Cardiac septum (tissue), 1 donor: ENCODE measurements at regions not wholly inside any gene's neighbourhood (a gene's known extent, or its start where the extent isn't known, plus 50 kb on each side); places are given as distances from the start of the nearest gene placed in this dataset.
"Not testable (repeated sequence)": the region's sequence is repeated elsewhere in the genome, so short reads cannot be mapped to it uniquely, and the experiment has no call there.

ENCODE experiments used
- DNase-seq: peaks from one replicate; pipeline ENCODE4 v3.0.0-alpha.2; 2020; ENCODE audit warnings: low spot score
- intact Hi-C: fragments of 100-400 bp; cut with DNase I; formaldehyde crosslinking; loops from one replicate; pipeline ENCODE4 v1.14.0; 2022
- donor health status: DM: no; HTN: no; CAD: no.

DNA sequence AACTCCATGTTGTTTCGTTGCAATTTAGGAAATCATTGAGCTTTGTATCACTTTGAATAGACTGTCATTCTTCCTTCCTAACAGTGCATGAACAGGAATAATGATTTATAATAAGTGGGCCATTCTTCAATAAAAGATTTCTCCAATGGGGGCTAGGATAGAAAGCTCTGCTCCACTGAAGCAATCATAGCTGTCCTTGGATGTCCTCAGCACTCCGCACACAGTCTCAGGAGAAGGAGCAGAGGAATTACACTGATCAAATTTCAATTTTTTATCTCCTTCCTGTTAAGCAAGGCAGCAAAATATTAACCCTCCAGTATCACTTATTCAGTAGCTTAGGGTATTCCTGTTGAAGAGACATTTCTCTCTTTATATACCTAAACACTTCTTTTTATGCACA is 532.7 kb upstream of the ST8SIA4 start:
- intact Hi-C loops = no loop called here
- no peak for DNase-seq

DNA sequence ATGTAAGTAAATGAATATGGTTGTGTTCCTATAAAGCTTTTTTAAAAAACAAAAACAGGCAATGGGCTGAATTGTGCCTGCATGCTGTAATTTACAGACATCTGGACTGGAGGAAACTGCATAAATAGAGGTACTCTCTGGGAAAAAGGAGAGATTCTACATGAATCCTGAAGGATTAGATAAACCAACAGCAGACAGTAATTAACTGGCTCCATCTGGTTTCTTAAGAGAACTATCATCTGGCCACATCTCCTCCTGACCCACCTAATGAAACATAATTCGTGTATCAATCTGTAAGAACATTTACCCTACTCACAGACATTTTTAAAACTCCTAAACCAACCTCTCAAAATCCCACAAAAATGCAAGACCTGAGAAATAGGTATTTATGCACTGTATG is 528.1 kb upstream of the ST8SIA4 start:
- DNase-seq = no peak
- intact Hi-C loops = no loop called here

DNA sequence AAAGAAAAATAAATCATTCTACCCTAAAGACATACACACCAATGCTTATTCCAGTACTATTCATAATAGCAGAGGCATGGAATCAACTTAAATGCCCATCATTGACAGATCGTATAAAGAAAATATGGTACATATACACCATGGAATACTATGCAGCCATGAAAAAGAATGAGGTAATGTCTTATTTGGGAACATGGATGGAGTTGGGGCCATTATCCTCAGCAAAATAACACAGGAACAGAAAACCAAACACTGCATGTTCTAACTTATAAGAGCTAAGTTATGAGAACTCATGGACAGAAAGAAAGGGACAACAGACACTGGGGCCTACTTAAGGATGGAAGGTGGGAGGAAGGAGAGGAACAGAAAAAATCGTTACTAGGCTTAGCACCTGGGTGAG is 527.5 kb upstream of the ST8SIA4 start:
- intact Hi-C loops = no loop called here

DNA sequence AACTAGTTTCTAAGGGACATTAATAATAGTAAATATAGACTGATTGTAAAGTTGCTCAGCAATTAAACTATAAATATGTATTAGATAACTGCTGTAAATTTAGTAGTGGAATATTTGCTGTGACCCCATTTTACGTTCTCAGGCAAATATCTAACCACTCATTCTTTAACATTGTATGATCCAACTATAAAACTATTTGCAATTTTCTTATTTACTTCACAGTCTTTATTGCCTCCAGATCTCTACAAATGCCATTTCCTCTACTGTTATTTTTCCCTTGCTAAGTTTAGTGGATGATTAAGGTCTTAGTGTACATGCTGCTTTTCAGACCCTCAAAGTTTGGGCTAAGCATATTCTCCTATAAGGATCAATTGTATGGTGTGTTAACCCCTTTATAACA is 526.2 kb upstream of the ST8SIA4 start:
- intact Hi-C loops = no loop called here
- no peak for DNase-seq

More for the DNA sequence above, 527.5 kb upstream of the ST8SIA4 start:
- no peak for DNase-seq

DNA sequence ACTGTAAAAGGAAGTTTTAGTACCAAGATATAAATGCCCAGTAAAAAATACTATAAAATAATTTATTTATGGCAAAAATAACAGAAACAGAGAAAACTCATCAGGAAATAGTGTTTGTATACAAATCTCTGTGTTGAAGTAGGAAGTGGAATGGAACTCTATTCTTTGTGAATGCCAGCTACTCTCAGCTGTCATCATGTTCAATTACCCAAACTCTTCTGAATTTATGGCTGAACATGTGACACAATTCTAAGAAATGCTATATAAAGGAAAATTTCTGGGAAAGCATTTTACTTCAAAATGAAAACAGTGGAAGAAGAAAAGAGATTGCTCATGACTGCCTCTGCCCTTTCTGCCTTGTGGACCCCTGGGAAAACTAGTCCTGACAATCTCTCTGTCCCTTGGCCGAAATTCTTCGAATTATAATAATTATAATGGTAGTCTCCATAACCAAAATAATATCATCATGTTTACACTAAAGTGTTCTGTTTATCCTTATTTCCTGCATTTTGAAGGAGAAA is 522.3 kb upstream of the ST8SIA4 start:
- DNase-seq = no peak
- intact Hi-C loops = no loop called here

DNA sequence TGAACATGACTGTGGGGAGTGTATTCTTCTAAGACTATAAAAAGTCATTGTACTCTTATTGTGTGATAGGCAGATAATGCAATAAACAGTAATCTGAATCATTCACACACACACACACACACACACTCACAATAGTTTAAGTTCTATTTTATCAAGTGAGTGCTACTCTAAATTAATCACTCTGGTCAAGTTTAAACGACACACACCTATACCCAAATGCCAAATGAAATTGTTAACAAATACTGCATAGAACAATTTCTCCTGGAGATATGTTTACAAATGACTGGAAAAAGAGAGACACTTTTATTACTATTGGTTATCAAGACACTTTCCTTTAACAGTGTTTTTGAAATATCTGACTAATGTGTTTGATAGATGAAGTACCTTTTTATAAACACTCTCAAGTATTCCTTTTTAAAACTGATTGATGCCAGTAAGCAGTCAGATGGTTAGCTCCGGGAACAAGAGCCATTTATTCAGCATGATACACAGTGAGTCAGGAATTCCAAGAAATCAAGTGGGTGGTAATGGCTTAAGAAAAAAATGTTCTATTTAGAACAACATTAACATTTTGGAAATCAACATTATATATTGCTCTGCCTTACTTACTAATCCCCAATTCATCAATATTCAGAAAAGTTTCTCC is 521.6 kb upstream of the ST8SIA4 start:
- DNase-seq = no peak
- intact Hi-C loops = no loop called here

DNA sequence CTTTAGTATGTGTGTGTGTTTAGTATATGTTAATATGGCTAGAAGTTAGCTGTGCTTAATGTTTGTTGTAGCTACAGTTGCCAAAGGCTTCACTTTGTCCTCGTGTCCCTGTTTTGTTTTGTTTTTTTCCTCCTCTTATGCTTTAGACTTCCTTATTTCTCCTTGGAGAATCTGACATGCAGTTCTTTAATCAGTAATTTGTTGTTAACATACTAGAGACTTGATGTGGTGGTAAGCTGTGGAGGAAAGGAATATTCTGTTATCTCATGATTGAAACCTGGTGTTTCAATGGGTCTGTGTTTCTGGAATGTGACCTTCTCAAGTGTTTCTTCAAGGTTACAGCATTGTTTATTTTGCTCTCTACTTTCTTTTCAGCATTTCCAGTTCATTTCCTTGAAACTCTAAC is 515.6 kb upstream of the ST8SIA4 start:
- intact Hi-C loops = no loop called here
- DNase-seq = no peak

DNA sequence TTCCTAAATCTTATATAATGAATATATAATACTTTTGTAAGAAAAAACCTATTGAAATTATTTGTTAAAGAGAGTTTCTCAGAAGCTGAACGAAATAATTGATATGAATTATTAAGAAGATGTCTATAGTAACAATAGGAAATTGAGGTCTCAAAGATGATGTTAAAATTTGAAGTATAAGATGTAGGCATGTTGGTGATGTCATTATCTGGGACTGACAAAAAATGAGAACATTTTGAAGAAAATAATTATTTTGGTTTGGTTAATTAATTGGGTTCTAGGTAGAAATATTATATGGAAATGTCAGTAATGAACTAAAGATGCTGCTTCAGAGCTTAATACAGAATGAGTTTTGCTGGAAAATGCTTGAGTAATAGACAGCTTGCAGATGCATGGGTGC is 501.4 kb upstream of the ST8SIA4 start:
- no peak for DNase-seq
- intact Hi-C loops = no loop called here

DNA sequence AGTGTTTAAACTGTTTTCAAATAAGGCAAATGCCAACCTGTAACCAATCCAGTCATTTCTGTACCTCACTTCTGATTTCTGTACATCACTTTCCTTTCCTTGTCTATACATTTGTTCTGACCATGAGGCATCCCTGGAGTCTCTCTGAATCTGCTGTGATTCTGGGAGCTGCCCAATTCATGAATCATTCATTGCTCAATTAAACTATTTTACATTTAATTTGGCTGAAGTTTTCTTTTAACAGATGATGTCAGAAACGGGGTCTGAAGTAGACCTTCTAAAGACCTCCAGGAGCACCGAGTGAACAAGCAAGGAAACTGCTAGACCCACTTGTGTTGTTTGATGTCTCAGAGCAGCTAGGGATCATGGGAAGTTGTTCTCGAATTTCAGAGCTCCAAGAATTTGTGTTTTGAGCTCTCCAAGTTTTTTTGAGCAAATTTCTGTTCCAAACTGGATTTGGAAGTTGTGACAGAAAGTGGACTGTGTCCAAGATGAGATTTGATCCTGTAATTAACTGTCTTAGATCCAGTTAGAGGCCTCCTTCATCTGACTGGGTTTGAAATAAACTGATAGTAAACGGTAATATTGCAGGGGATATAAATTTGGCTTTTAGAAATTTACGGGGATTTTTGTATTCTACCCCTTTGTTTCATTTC is 490.8 kb upstream of the ST8SIA4 start:
- no peak for DNase-seq
- intact Hi-C loops = no loop called here

DNA sequence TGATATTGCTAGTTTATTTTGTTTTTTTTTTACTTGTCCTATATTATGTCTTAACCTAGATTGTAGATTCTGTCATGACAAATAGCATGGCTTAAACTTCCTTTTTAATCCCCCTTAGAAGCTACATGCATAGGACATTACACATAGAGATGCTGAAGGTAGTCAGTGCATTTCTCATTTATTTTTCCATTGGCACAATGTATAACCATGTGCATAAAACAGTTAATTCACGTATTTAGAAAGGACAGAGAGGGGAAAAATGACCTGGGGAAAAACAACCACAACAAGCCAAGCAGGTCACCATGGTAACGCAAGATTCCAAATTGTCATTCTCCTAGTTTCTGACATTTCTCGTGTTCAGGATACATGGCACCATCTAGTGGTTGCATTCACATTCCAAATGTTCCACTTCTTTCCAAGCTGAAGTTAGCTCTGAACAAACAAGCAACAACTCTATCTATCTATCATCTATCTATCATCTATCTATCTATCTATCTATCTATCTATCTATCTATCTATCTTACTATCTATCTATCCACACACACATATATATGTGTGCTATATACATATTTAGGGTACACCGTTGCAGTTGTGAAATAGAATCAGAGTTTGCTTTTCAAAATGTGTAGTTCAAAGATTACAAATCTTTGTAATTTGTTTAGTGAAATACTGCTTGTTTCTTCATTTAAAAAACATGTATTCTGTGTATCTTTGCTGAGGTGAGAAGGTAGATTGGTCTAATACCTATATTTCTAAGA is 487.2 kb upstream of the ST8SIA4 start:
- no peak for DNase-seq
- intact Hi-C loops = no loop called here

DNA sequence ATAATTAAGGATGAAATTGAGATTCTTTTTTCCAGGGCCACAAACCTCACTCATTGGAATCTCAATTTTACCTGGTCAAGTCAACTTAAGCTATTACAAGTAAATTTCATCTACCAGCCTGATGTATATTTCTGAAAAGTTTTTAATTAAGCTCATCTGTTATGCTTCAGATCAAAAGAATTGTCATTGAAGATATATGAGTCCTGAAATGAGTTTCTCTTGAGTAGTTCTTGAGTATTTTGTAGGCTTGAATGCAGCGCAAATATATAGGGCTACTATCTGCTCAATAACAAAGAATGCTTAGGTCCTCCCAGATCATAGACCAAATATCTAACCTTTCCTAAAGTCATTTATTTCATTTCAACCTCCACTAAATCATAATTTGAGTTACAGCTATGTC is 482.2 kb upstream of the ST8SIA4 start:
- intact Hi-C loops = no loop called here
- no peak for DNase-seq

DNA sequence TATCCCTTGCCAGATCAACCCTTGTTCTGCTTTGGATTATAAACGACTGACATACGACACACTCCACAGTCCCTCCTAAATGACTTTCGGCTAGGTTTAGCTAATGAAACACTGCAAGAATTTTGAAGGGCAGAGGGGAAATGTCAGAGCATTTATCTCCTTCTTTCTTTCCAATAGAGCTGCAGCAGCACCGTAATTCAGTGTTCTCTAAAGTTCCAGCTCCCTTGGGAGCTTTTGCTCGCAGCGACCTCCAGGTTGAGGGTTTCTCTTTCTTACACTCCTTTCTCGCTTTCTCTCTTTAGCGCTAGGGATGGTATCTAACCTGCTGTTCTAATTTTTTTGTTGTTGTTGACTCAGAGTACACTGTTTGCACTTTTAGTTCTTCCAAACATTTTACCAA is 467.1 kb upstream of the ST8SIA4 start:
- no peak for DNase-seq
- intact Hi-C loops = no loop called here

DNA sequence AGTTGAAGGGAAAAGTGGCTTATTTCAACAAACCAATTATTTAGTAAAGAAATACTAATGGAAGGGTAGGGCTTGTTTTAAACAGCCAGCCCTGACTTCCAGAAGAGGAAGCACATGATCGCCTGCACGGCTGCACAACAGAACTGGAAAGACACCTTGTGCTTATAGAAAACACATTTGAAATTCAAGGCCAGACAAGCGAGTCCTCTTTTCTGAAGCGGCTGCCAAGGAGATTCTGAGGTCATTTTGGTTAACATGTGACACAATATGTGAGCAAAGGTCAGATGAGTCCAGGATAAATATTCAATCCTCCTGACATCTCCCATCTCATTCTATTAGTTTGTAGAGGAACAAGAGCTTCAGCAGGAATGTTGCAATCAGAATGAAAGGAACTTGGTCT is 461.4 kb upstream of the ST8SIA4 start:
- no peak for DNase-seq
- intact Hi-C loops = no loop called here

DNA sequence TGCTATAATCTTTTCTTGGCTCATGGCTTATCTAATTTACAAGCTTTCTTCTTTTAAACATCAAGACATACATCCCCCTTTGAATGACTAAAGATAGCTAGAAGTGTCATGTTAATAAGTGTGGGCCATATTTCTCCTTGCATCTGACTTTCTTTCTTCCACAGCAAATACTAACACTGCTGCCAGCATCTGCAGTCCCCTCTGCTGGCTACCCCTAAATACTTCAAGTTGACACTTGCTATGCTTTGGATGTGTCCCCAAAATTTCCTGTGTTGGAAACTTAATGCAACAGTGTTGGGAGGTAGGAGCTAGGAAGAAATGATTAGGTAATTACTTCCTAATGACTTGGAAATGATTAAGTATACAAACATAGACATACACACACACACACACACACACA is 459.0 kb upstream of the ST8SIA4 start:
- intact Hi-C loops = no loop called here
- DNase-seq = no peak

DNA sequence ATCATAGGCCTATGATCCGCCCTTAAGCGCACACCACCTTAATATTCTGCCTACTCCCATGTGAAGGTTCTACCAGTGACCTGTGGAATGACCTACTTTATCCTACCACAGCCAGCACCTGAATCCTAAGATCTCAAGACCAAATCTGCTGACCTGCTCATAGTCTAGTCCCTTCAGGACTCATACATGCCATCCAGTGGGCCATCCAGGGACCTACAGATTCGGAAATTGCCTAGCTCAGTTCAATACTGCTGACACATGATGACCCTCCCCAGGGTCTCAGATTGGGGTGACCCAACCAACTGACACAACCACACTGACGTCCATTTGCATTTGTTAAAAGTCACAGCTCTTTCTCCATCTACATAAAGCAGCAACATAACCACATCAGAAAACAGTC is 443.8 kb upstream of the ST8SIA4 start:
- no peak for DNase-seq
- intact Hi-C loops = no loop called here

DNA sequence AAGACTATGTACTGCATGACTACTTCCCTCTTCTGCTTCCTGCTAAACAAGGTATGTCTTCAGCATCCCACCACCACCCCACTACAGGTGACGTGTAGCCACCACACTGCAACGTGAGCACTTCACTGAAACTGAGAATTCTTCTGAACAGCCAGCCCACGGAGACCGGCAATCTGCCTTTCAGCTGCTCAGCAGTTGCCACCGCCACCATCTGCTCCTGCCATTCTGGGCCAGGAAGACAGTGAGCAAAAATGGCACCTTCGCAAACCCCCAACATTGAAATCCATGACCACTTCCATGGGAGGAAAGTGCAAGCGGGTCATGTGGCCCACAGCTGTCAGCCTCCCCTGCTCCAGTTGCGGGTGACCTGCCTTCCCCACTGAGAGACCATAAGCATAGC is 443.4 kb upstream of the ST8SIA4 start:
- DNase-seq = no peak
- intact Hi-C loops = no loop called here

DNA sequence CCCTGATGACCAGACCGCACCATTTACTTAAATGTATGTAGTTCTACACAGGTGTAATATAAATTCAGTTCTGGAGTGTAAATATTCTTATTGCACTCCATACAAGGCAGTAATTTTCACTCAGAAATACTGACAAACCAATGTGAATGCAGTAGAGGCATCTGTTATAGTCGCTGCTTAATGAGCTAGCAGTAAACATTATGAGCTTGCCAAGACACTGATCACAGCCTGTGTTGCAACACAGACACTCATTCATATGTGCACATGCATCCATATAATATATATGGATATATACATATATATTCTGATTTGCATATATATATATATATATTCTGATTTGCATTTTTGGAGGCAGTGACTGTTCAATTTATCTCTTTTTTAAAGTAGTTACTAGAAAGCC is 435.1 kb upstream of the ST8SIA4 start:
- DNase-seq = no peak
- intact Hi-C loops = no loop called here

DNA sequence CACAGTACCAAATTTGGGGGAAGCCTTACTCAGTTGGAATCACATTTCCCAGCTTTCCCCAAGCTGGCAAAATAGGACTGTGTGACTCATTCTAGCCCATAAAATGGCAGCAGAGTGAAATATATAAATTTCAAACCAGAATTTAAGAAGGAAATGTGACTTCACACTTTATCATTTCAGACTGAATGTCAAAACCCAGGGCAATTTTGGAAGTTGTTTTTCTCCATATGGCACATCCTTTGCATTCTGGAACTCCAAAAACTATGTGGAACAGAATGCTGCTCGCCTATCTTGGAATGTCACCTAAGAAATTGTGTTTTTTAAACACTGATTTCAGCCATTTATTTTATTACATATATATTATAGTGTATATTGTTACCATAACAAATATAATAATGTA is 424.7 kb upstream of the ST8SIA4 start:
- DNase-seq = no peak
- intact Hi-C loops = no loop called here

DNA sequence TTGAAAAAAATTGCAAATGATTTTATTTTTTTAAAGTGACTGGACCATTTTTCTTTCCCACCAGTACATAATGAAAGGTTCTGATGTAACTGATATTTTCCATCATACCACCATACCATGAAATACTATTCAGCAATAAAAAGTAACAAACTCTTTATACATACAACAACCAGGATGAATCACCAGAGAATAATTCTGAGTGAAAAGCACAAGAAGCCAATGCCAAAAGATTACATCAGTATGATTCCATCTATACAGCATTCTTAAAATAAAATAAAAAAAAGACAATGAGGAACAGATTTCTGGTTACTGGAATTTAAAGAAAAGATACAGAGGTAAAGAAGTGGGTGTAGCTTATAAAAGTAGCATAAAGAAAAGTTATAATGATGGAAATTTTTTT is 423.7 kb upstream of the ST8SIA4 start:
- intact Hi-C loops = no loop called here
- no peak for DNase-seq

DNA sequence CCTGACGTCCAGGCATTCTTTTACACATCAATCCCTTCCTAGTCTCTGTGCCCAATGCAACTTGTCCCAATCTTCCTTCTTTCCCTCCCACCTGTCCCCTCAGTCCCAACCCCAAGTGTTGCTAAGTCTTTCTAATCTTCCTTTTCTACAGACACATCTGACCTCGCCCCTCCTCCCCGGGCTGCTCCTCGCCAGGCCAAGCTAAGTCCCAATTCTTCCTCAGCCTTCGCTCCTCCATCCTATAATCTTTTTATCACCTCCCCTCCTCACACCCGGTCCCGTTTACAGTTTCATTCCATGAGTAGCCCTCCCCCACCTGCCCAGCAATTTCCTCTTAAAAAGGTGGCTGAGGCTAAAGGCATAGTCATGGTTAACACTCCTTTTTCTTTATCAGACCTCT is 413.3 kb upstream of the ST8SIA4 start:
- intact Hi-C loops, DNase-seq: not testable (repeated sequence)
